ENCODE measurements at regions not wholly inside any gene's neighbourhood (a gene's known extent, or its start where the extent isn't known, plus 50 kb on each side); places are given as distances from the start of the nearest gene placed in this dataset.

DNA sequence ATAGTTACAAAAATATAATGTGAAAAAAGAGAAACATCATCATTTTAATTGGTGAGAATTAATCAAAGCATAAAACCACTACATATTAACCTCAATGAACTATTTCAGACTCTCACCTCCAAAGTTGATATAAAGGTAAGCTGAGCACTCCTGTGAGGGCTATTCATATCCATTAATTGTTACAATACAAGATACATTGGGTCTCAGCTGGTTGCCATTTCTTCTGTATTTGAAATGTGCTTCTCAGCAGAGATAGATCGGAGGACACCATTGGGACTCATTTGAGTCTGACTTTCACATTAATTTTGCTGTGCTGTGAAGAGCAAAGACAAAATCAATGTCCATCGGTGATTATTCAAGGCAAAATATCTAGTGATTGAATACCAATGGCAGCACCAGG lies 459.5 kb upstream of the GOT2 start:
- no peaks in the 10 kb centered on the region for H3K9me2 ChIP-seq (replicated peaks; ENCODE audit: low read length)
- H3K79me2 ChIP-seq (ENCODE audit: low read length): no peaks in the 10 kb centered on the region
- H4K20me1 ChIP-seq (ENCODE audit: low read length): no peaks in the 10 kb centered on the region
- TF ChIP-seq EZH2 (IDR thresholded peaks at IDR 0.05; ENCODE audit: low read length, unreplicated experiment): no peak
- TF ChIP-seq, protein P1, sequence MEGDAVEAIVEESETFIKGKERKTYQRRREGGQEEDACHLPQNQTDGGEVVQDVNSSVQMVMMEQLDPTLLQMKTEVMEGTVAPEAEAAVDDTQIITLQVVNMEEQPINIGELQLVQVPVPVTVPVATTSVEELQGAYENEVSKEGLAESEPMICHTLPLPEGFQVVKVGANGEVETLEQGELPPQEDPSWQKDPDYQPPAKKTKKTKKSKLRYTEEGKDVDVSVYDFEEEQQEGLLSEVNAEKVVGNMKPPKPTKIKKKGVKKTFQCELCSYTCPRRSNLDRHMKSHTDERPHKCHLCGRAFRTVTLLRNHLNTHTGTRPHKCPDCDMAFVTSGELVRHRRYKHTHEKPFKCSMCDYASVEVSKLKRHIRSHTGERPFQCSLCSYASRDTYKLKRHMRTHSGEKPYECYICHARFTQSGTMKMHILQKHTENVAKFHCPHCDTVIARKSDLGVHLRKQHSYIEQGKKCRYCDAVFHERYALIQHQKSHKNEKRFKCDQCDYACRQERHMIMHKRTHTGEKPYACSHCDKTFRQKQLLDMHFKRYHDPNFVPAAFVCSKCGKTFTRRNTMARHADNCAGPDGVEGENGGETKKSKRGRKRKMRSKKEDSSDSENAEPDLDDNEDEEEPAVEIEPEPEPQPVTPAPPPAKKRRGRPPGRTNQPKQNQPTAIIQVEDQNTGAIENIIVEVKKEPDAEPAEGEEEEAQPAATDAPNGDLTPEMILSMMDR (conservative IDR thresholded peaks at IDR 0.05; ENCODE audit: low read depth, low read length): no peak
- TF ChIP-seq EZH2phosphoT487 (IDR thresholded peaks at IDR 0.05; ENCODE audit: borderline replicate concordance, low read length): no peak
- no peaks in the 10 kb centered on the region for H3K4me1 ChIP-seq (ENCODE audit: insufficient read depth, low read length)
- no peak for ATAC-seq
- no peak overlapping the region for H3K4me3 ChIP-seq (ENCODE audit: low read length)
- H3K27ac ChIP-seq (ENCODE audit: low read length): no peak overlapping the region
- no TSS peak for BruUV-seq (replicated peaks)
- no peaks in the 10 kb centered on the region for H3K36me3 ChIP-seq (ENCODE audit: low read depth, low read length)
- POLR2A ChIA-PET (ENCODE audit: unreplicated experiment): no interaction called here
- no peak for DNase-seq
- H2AFZ ChIP-seq (ENCODE audit: low read length): no peak overlapping the region
- intact Hi-C loops (cut with micrococcal nuclease): no loop called here
- no peaks in the 10 kb centered on the region for H3K27me3 ChIP-seq (ENCODE audit: low read length)
- H3K4me2 ChIP-seq (ENCODE audit: low read length): no peak overlapping the region
- H3F3A ChIP-seq (ENCODE audit: low read length, unreplicated experiment): no peaks in the 10 kb centered on the region
- H3K9me3 ChIP-seq (ENCODE audit: low read length): no peaks in the 10 kb centered on the region
- H3K9ac ChIP-seq (ENCODE audit: low read length): no peak overlapping the region
- CTCF ChIA-PET: no interaction called here

DNA sequence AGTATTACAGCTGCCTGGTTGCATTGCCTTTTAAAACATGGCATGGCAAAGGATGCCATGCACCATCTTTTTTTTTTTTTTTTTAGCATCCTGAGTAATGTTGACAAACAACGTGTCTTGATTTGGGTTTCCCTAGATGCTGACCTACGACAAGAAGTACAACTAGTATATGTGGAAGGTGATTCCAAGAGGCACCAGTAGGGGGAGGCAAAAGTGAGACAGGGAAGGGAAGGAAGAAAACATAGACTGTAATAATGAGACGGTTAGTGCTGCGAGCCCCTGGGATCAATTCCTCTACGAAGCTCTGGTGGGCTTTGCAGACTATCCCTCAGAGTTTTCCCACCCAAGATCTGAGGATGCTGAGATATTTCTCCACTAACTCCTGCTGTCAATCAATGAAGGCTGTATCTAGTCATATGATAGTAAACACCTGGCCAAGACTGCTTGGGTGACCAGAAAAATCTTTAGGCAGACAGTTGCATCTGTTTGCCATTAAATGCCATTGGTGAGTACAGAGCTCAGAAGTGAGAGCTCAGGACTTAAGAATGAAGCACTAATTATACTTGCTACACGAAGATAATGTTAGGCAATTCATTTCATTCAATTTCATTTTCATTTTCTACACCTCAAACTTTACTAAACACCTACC lies 458.6 kb upstream of the GOT2 start:
- DNase-seq (peak; percentile 8), ATAC-seq (no peak)
- no TSS peak for BruUV-seq (replicated peaks)
- POLR2A ChIA-PET (ENCODE audit: unreplicated experiment): no interaction called here
- Histone ChIP-seq H3K27ac (ENCODE audit: low read length) (no peak overlapping the region), H3K79me2 (ENCODE audit: low read length) (no peaks in the 10 kb centered on the region), H3F3A (ENCODE audit: low read length, unreplicated experiment) (no peaks in the 10 kb centered on the region), H3K4me2 (ENCODE audit: low read length) (no peak overlapping the region), H3K27me3 (ENCODE audit: low read length) (no peaks in the 10 kb centered on the region), H3K9ac (ENCODE audit: low read length) (no peak overlapping the region), H4K20me1 (ENCODE audit: low read length) (no peaks in the 10 kb centered on the region), H3K9me3 (ENCODE audit: low read length) (no peaks in the 10 kb centered on the region), H3K9me2 (replicated peaks; ENCODE audit: low read length) (no peaks in the 10 kb centered on the region), H3K4me1 (ENCODE audit: insufficient read depth, low read length) (no peaks in the 10 kb centered on the region), H2AFZ (ENCODE audit: low read length) (no peak overlapping the region), H3K36me3 (ENCODE audit: low read depth, low read length) (no peaks in the 10 kb centered on the region), H3K4me3 (ENCODE audit: low read length) (no peak overlapping the region)
- CTCF ChIA-PET: no interaction called here
- TF ChIP-seq, protein P1 (conservative IDR thresholded peaks at IDR 0.05; ENCODE audit: low read depth, low read length): 0 out of 2 replicates have a peak, but pooled peaks have one; percentile 18
- no peak for TF ChIP-seq EZH2phosphoT487 (IDR thresholded peaks at IDR 0.05; ENCODE audit: borderline replicate concordance, low read length)
- TF ChIP-seq EZH2 (IDR thresholded peaks at IDR 0.05; ENCODE audit: low read length, unreplicated experiment): no peak
- intact Hi-C loops (cut with micrococcal nuclease): no loop called here

DNA sequence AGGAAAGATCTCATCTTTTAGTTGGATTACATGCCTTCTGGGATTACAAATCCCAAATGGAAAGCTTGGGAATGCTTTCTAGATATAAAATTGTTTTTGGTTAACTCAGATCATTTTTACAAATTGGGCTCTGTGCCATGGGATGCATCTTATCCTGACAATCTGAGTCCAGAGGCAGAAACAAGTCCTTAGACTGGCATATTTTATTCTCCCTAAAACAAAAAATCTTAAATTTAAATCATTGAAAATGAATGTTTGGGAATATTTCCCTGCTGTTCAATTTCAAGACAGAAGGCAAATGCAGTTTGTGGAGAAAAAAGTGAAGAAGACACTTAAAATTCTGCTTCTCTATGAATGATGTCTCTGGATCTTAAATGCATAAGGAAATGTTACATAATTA lies 456.6 kb upstream of the GOT2 start:
- DNase-seq (no peak), ATAC-seq (no peak)
- Histone ChIP-seq H3K4me2 (ENCODE audit: low read length) (no peak overlapping the region), H3K79me2 (ENCODE audit: low read length) (no peaks in the 10 kb centered on the region), H3K27me3 (ENCODE audit: low read length) (no peaks in the 10 kb centered on the region), H3K4me1 (ENCODE audit: insufficient read depth, low read length) (no peaks in the 10 kb centered on the region), H3K27ac (ENCODE audit: low read length) (no peak overlapping the region), H3K36me3 (ENCODE audit: low read depth, low read length) (no peaks in the 10 kb centered on the region), H3K9ac (ENCODE audit: low read length) (no peak overlapping the region), H2AFZ (ENCODE audit: low read length) (no peak overlapping the region), H3F3A (ENCODE audit: low read length, unreplicated experiment) (no peaks in the 10 kb centered on the region), H3K4me3 (ENCODE audit: low read length) (no peak overlapping the region), H4K20me1 (ENCODE audit: low read length) (no peaks in the 10 kb centered on the region), H3K9me3 (ENCODE audit: low read length) (no peaks in the 10 kb centered on the region), H3K9me2 (replicated peaks; ENCODE audit: low read length) (no peaks in the 10 kb centered on the region)
- TF ChIP-seq EZH2 (IDR thresholded peaks at IDR 0.05; ENCODE audit: low read length, unreplicated experiment) (no peak), EZH2phosphoT487 (IDR thresholded peaks at IDR 0.05; ENCODE audit: borderline replicate concordance, low read length) (no peak)
- TF ChIP-seq, protein P1 (conservative IDR thresholded peaks at IDR 0.05; ENCODE audit: low read depth, low read length): no peak
- BruUV-seq (replicated peaks): no TSS peak
- ChIA-PET POLR2A (ENCODE audit: unreplicated experiment) (no interaction called here), CTCF (no interaction called here)
- intact Hi-C loops (cut with micrococcal nuclease): no loop called here

Data from PC-3 (cell line).